Gastrocnemius medialis (tissue), 4 donors: ENCODE measurements at regions not wholly inside any gene's neighbourhood (a gene's known extent, or its start where the extent isn't known, plus 50 kb on each side); places are given as distances from the start of the nearest gene placed in this dataset.

Experiments
- ATAC-seq, 2 donors: fragments of 150-250 bp; one replicate each; pipeline ENCODE4 v1.9.1; 2016
- DNase-seq, 2 donors: peaks; one replicate each; pipeline ENCODE4 v3.0.0-alpha.2; 2019
- H3K27ac ChIP-seq, 4 donors: fragments of 200-600 bp; sonication (generic); 1 replicate in 1 of 4; 2 replicates in 3 of 4; pipeline ENCODE4 v1.5.1; 2016 to 2018; ENCODE audit warnings: mild to moderate bottlenecking in 2 of 4, moderate library complexity in 1 of 4
- H3K27me3 ChIP-seq, 3 donors: fragments of 200-600 bp; sonication (generic) in 2 of 3; 1 replicate in 1 of 3; 2 replicates in 2 of 3; pipeline versions ENCODE4 v1.5.1 to v1.6.0; 2016 to 2019; ENCODE audit warnings: mild to moderate bottlenecking in 1 of 3, moderate library complexity in 1 of 3
- H3K36me3 ChIP-seq, 2 donors: fragments of 200-600 bp; sonication (generic) in 1 of 2; one replicate each; pipeline ENCODE4 v1.5.1; 2017 to 2018
- H3K4me1 ChIP-seq, 2 donors: fragments of 200-600 bp; sonication (generic) in 1 of 2; one replicate each; pipeline ENCODE4 v1.5.1; 2016 to 2017; ENCODE audit warnings: mild to moderate bottlenecking in 2 of 2
- H3K4me3 ChIP-seq, 4 donors: fragments of 200-600 bp; sonication (generic) in 3 of 4; 1 replicate in 1 of 4; 2 replicates in 3 of 4; pipeline ENCODE4 v1.5.1; 2016 to 2019; ENCODE audit warnings: mild to moderate bottlenecking in 2 of 4
- H3K9me3 ChIP-seq, 3 donors: fragments of 200-600 bp; sonication (generic) in 2 of 3; 1 replicate in 1 of 3; 2 replicates in 2 of 3; pipeline ENCODE4 v1.5.1; 2016 to 2019
- POLR2A ChIP-seq, 2 donors: fragments of 450-650 bp; IDR thresholded peaks; one replicate each; pipeline ENCODE4 v1.6.1; 2017; ENCODE audit warnings: antibody characterized with exemption in 2 of 2, mild to moderate bottlenecking in 2 of 2, moderate library complexity in 2 of 2
- in situ Hi-C, 4 donors: fragments of 200-750 bp; cut with MboI; loops; one replicate each; pipeline versions ENCODE4 v1.15.0 to v1.8.0; 2017; ENCODE audit warnings: low sequenced_read_pairs in 4 of 4
- intact Hi-C: fragments of 100-400 bp; cut with DNase I; formaldehyde crosslinking; loops from one replicate; pipeline ENCODE4 v1.15.1; 2023; ENCODE audit warnings: low total_unique reads
- TF ChIP-seq, protein P1 (sequence below), 5 experiments: fragments of 450-650 bp in 3 of 5; fragments of 200-600 bp in 2 of 5; sonication (generic) in 2 of 5; IDR thresholded peaks in 4 of 5; conservative IDR thresholded peaks in 1 of 5; 1 replicate in 4 of 5; 2 replicates in 1 of 5; pipeline ENCODE4 v1.5.1; 2016 to 2019; ENCODE audit warnings: antibody characterized with exemption in 5 of 5, mild to moderate bottlenecking in 3 of 5, moderate library complexity in 3 of 5

DNA sequence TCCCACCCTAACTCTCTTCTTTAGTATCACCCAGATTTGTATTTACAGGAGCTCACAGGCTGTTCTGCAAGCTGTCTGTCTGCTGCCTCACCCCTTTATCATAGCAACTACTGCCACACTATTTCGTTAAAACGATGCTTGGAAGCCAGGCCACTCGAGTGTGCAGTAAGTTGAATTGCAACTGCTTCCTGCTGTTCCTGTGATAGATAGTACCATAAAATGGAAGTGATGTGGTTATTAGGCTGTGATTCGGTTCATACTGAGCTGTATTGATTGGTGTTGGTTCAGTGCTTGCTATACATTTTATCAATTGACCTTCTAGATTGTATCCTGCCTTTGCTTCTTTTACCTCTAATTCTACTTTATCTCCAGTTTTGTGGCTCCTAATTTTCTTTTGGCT, 325.4 kb downstream of the RNF144B start:
- in situ Hi-C loops: no loop called here
- Histone ChIP-seq H3K36me3 (no peaks in the 10 kb centered on the region), H3K9me3 (no peaks in the 10 kb centered on the region), H3K4me1 (no peaks in the 10 kb centered on the region), H3K4me3 (no peak overlapping the region), H3K27ac (no peak overlapping the region), H3K27me3 (no peaks in the 10 kb centered on the region)
- ATAC-seq: no peak
- intact Hi-C loops: no loop called here
- no peak for DNase-seq
- TF ChIP-seq POLR2A (IDR thresholded peaks at IDR 0.05): no peak
- TF ChIP-seq, protein P1, sequence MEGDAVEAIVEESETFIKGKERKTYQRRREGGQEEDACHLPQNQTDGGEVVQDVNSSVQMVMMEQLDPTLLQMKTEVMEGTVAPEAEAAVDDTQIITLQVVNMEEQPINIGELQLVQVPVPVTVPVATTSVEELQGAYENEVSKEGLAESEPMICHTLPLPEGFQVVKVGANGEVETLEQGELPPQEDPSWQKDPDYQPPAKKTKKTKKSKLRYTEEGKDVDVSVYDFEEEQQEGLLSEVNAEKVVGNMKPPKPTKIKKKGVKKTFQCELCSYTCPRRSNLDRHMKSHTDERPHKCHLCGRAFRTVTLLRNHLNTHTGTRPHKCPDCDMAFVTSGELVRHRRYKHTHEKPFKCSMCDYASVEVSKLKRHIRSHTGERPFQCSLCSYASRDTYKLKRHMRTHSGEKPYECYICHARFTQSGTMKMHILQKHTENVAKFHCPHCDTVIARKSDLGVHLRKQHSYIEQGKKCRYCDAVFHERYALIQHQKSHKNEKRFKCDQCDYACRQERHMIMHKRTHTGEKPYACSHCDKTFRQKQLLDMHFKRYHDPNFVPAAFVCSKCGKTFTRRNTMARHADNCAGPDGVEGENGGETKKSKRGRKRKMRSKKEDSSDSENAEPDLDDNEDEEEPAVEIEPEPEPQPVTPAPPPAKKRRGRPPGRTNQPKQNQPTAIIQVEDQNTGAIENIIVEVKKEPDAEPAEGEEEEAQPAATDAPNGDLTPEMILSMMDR (IDR thresholded peaks at IDR 0.05 in 4 of 5, conservative IDR thresholded peaks at IDR 0.05 in 1 of 5): no peak

DNA sequence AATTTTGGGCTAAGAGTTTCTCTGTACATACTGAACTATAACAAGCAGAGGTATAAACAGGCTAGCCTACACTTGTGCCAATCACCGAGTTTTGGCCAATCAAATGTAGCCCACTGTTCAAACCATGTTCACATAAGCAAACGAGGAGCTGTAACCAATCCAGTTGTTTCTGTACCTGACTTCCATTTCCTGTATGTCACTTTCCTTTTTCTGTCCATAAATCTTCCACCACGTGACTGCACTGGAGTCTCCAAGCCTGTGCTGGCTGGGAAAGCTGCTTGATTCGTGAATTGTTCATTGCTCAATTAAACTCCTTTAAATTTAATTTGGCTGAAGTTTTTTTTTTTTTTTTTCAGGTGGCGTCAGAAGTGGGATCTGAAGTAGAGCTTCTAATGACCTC, 332.9 kb downstream of the RNF144B start:
- DNase-seq (no peak), ATAC-seq (no peak)
- intact Hi-C loops: no loop called here
- Histone ChIP-seq H3K27ac (no peak overlapping the region), H3K27me3 (no peaks in the 10 kb centered on the region), H3K9me3 (no peaks in the 10 kb centered on the region), H3K4me3 (no peak overlapping the region), H3K4me1 (no peaks in the 10 kb centered on the region), H3K36me3 (no peaks in the 10 kb centered on the region)
- in situ Hi-C loops: no loop called here
- no peak for TF ChIP-seq POLR2A (IDR thresholded peaks at IDR 0.05)
- TF ChIP-seq, protein P1 (IDR thresholded peaks at IDR 0.05 in 4 of 5, conservative IDR thresholded peaks at IDR 0.05 in 1 of 5): no peak

DNA sequence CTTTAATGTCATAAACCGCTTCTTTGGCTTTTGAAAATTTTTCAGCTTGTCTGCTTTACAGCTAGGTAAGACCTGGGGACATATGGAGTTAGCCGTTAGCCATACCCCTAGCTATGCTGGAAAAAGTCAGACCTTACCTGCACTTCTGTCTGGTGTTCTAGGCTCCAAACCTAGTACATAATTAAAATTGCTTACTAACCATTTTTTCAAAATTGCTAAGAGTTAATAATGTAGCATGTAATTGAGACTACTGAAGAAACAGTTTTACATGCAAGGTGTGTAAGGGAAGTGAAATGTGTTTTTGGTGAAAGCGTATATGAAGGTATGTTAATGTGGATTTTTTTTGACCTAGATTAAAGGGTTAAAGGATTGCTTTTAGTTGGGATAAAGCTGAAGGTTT, 336.9 kb downstream of the RNF144B start:
- H3K9me3 ChIP-seq: no peaks in the 10 kb centered on the region
- no peak overlapping the region for H3K4me3 ChIP-seq
- TF ChIP-seq, protein P1 (IDR thresholded peaks at IDR 0.05 in 4 of 5, conservative IDR thresholded peaks at IDR 0.05 in 1 of 5): no peak
- TF ChIP-seq POLR2A (IDR thresholded peaks at IDR 0.05): no peak
- DNase-seq: no peak
- H3K27me3 ChIP-seq: no peaks in the 10 kb centered on the region
- H3K4me1 ChIP-seq: no peaks in the 10 kb centered on the region
- H3K27ac ChIP-seq: no peak overlapping the region
- in situ Hi-C loops: no loop called here
- ATAC-seq: no peak
- intact Hi-C loops: no loop called here
- no peaks in the 10 kb centered on the region for H3K36me3 ChIP-seq

DNA sequence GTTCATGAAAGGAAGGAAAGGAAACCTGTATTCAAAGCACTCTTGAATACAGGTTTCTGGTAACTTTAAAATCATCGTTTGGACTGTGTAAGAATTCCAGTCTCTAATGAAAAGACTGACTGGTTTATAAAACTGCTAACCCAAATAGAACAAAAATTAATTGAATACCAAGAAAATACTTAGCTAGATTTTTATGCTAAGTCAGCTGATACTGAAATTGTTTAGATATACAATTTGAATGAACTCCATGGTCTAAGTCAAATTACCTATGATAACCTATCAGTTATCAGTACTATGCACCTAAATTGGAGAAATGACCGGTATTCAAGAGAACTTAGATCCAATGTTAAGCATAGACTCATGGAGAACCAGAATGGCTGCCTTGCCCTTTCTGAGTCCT, 338.3 kb downstream of the RNF144B start:
- no peak for DNase-seq
- H3K9me3 ChIP-seq: no peaks in the 10 kb centered on the region
- H3K4me3 ChIP-seq: no peak overlapping the region
- TF ChIP-seq, protein P1 (IDR thresholded peaks at IDR 0.05 in 4 of 5, conservative IDR thresholded peaks at IDR 0.05 in 1 of 5): no peak
- no peak for TF ChIP-seq POLR2A (IDR thresholded peaks at IDR 0.05)
- H3K27me3 ChIP-seq: no peaks in the 10 kb centered on the region
- ATAC-seq: no peak
- in situ Hi-C loops: no loop called here
- intact Hi-C loops: no loop called here
- H3K27ac ChIP-seq: no peak overlapping the region
- no peaks in the 10 kb centered on the region for H3K4me1 ChIP-seq
- H3K36me3 ChIP-seq: no peaks in the 10 kb centered on the region

DNA sequence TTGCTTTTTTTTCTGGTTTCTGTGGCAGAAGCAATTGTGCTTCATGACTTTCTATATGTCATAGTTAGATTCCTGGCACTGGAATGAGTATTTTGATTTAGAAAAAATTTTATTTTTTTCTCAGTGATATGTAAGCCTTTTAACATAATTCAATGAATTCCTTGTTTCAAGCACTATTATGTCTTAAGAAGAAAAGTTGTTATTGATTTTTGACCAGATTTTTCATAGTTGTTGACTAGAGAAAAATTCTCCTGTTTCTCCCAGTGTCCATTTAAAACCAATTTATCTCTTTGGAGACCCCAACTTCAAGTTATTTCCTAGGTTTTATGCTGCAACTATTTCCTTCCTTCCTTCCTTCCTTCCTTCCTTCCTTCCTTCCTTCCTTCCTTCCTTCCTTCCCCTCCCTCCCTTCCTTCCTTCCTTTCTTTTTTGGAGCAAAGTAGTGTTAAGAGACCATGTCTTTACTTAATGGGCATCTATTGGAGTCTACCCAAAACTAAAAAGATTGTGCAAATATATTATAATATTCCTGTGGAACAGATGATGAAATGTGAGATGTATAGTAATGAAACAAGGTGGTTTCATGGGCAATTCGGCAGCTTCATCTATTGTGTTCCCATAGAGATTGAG, 346.9 kb downstream of the RNF144B start:
- Histone ChIP-seq H3K36me3 (no peaks in the 10 kb centered on the region), H3K9me3 (no peaks in the 10 kb centered on the region), H3K27ac (no peak overlapping the region), H3K4me1 (no peaks in the 10 kb centered on the region), H3K27me3 (no peaks in the 10 kb centered on the region), H3K4me3 (no peak overlapping the region)
- DNase-seq (no peak), ATAC-seq (no peak)
- intact Hi-C loops (no loop called here), in situ Hi-C loops (no loop called here)
- no peak for TF ChIP-seq POLR2A (IDR thresholded peaks at IDR 0.05)
- TF ChIP-seq, protein P1 (IDR thresholded peaks at IDR 0.05 in 4 of 5, conservative IDR thresholded peaks at IDR 0.05 in 1 of 5): no peak
